Pancreas (tissue), 10 donors: ENCODE measurements at regions not wholly inside any gene's neighbourhood (a gene's known extent, or its start where the extent isn't known, plus 50 kb on each side); places are given as distances from the start of the nearest gene placed in this dataset.
A peak's percentile ranks its signal among the peaks of the same experiment; 100 is the strongest.

Experiments
- ATAC-seq, 4 donors: fragments of 200-7000 bp; cut with Tn5 transposase; one replicate each; pipeline versions ENCODE4 v1.8.0 to v1.9.1; 2020; ENCODE audit warnings: mild to moderate bottlenecking in 4 of 4, moderate library complexity in 4 of 4
- DNase-seq, 6 donors: peaks; one replicate each; pipeline ENCODE4 v3.0.0-alpha.2; 2020
- FAIRE-seq: peaks from 2 replicates; lab custom pipeline; 2012; peaks lifted over from hg19 to GRCh38; lab: Jason Lieb, UNC
- H3K27ac ChIP-seq, 4 donors: fragments of 200-600 bp; sonication (generic); 1 replicate in 3 of 4; 2 replicates in 1 of 4; pipeline versions ENCODE4 v1.5.0 to v1.8.0; 2020
- H3K27me3 ChIP-seq, 4 donors: fragments of 200-600 bp; one replicate each; pipeline ENCODE4 v1.8.0; 2021
- H3K36me3 ChIP-seq, 3 donors: fragments of 200-600 bp; sonication (generic) in 1 of 3; one replicate each; pipeline versions ENCODE4 v1.5.0 to v1.8.0; 2020 to 2021
- H3K4me1 ChIP-seq, 3 donors: fragments of 200-600 bp; one replicate each; pipeline ENCODE4 v1.8.0; 2021
- H3K4me3 ChIP-seq, 4 donors: fragments of 200-600 bp; sonication (generic) in 2 of 4; one replicate each; pipeline versions ENCODE4 v1.5.0 to v1.8.0; 2020 to 2021
- H3K9me3 ChIP-seq, 4 donors: fragments of 200-600 bp; one replicate each; pipeline ENCODE4 v1.8.0; 2021
- CTCF ChIP-seq, 4 donors: fragments of 200-600 bp; sonication (generic) in 3 of 4; IDR thresholded peaks; one replicate each; pipeline versions ENCODE4 v1.5.0 to v1.8.0; 2021; ENCODE audit warnings: antibody characterized with exemption in 4 of 4
- WGBS, 2 donors: extraction: QIAGEN DNeasy Blood & Tissue Kit; methylation state at CpG; one replicate each; pipeline ENCODE4 v1.1.7; 2013; 5-methylcytosine and 5-hydroxymethylcytosine counted together
- intact Hi-C, 3 donors: fragments of 100-400 bp; cut with DNase I; formaldehyde crosslinking; loops; one replicate each; pipeline versions ENCODE4 v1.11.1 to v1.14.2; 2022
- donor health status: healthy with polysubstance abuse.
- donor health status: DM: no; HTN: no; CAD: no; lungs with moderate emphysema.
- donor health status: DM: no; HTN: no; CAD: no.
- donor health status: control.
- donor health status: control.
- donor health status: Bipolar disorder and iron deficiency.
- donor health status: DM: yes; HTN: yes; CAD: no.
- donor health status: DM: no; HTN: no; CAD: no.
- donor health status: DM: no; HTN: no; CAD: no.
- donor health status: DM: yes; HTN: yes; CAD: no.

- FAIRE-seq (no peak), DNase-seq (no peak), ATAC-seq (no peak)
- Histone ChIP-seq H3K4me1 (no peaks in the 10 kb centered on the region), H3K36me3 (no peaks in the 10 kb centered on the region), H3K27me3 (no peaks in the 10 kb centered on the region), H3K4me3 (no peak overlapping the region), H3K9me3 (no peaks in the 10 kb centered on the region), H3K27ac (no peak overlapping the region)
- TF ChIP-seq CTCF (IDR thresholded peaks at IDR 0.05), result no peak
- WGBS, 2 donors, result 47 to 59% methylated on average over 6 of the region's 6 CpGs
- intact Hi-C loops, result no loop called here
These were observed 637.5 kb downstream of the AJAP1 start for GRCh38 chr1:5291889-5292288.

GRCh38 chr1:5287178-5288150 is 633.1 kb downstream of the AJAP1 start:
- intact Hi-C loops, result no loop called here
- H3K27me3 ChIP-seq, result no peaks in the 10 kb centered on the region
- DNase-seq (peak in 4 of 6 donors; percentile 18 to 67 (median 50)), FAIRE-seq (no peak), ATAC-seq (peak; percentile 55 to 87 (median 76))
- no peak for TF ChIP-seq CTCF (IDR thresholded peaks at IDR 0.05)
- no peaks in the 10 kb centered on the region for H3K4me1 ChIP-seq
- WGBS, 2 donors, result 22 to 27% methylated on average over 17 of the region's 17 CpGs
- no peak overlapping the region for H3K4me3 ChIP-seq
- no peak overlapping the region for H3K27ac ChIP-seq
- H3K9me3 ChIP-seq, result no peaks in the 10 kb centered on the region
- no peaks in the 10 kb centered on the region for H3K36me3 ChIP-seq

- no peaks in the 10 kb centered on the region for H3K27me3 ChIP-seq
- ATAC-seq (no peak), DNase-seq (no peak), FAIRE-seq (no peak)
- H3K9me3 ChIP-seq, result no peaks in the 10 kb centered on the region
- H3K4me1 ChIP-seq, result no peaks in the 10 kb centered on the region
- 74 to 80% methylated on average over 2 of the region's 2 CpGs for WGBS, 2 donors
- intact Hi-C loops, result no loop called here
- TF ChIP-seq CTCF (IDR thresholded peaks at IDR 0.05), result no peak
- H3K36me3 ChIP-seq, result no peaks in the 10 kb centered on the region
- no peak overlapping the region for H3K27ac ChIP-seq
- no peak overlapping the region for H3K4me3 ChIP-seq
These were observed 631.8 kb downstream of the AJAP1 start for GRCh38 chr1:5286244-5286643.

GRCh38 chr1:5274527-5274926 is 620.1 kb downstream of the AJAP1 start:
- no peak for ATAC-seq
- WGBS, 2 donors, result 66 to 77% methylated on average over 5 of the region's 5 CpGs
- TF ChIP-seq CTCF (IDR thresholded peaks at IDR 0.05), result no peak

More at GRCh38 chr1:5274527-5274926, 620.1 kb downstream of the AJAP1 start:
- no peak for DNase-seq
- no peak overlapping the region for H3K4me3 ChIP-seq
- H3K4me1 ChIP-seq, result no peaks in the 10 kb centered on the region
- H3K27me3 ChIP-seq, result no peaks in the 10 kb centered on the region
- H3K27ac ChIP-seq, result no peak overlapping the region
- no peaks in the 10 kb centered on the region for H3K9me3 ChIP-seq
- intact Hi-C loops, result no loop called here
- no peaks in the 10 kb centered on the region for H3K36me3 ChIP-seq
- no peak for FAIRE-seq
